ENCODE measurements at regions not wholly inside any gene's neighbourhood (a gene's known extent, or its start where the extent isn't known, plus 50 kb on each side); places are given as distances from the start of the nearest gene placed in this dataset.

DNA sequence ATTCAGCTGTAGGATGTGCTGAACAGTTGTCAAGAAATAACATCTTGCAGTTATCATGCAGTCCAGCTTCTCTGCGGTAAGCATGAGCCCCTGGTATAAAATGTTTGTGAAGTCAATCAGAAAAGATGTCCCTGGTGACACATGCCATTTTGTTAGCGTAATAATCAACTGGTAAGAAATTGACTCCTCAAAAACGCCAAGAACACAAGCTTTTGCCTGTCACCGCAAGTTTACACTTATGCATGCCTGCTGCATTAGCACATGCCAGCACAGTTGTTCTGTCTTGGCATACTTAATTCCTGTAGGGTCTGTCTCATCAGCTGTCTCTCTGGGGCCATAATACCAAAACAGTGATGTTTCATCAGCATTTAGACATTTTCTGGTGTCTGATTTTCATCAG is 524.8 kb upstream of the DSEL start:
- in situ Hi-C loops (cut with HindIII; ENCODE audit: low pct_unique_long_range_greater_than_20kb, low sequenced_read_pairs) (no loop called here), intact Hi-C loops (cut with micrococcal nuclease; ENCODE audit: unreplicated experiment) (no loop called here)
- Histone ChIP-seq H3K36me3 (ENCODE audit: control insufficient read depth, insufficient read depth, low read length) (no peaks in the 10 kb centered on the region), H3K9me3 (ENCODE audit: control insufficient read depth, insufficient read depth, low read depth, low read length) (no peaks in the 10 kb centered on the region), H3K27ac (ENCODE audit: low read length) (no peak overlapping the region), H3K4me1 (ENCODE audit: control insufficient read depth, insufficient read depth, low read length) (no peaks in the 10 kb centered on the region), H3K4me3 (ENCODE audit: low read depth in 2 of 2, low read length in 2 of 2) (no peak overlapping the region), H3K27me3 (ENCODE audit: control insufficient read depth, insufficient read depth, low read length) (no peaks in the 10 kb centered on the region)
- ChIA-PET POLR2A (no interaction called here), CTCF (no interaction called here)
- BruUV-seq (replicated peaks): no TSS peak
- TF ChIP-seq TCF7L2 (IDR thresholded peaks at IDR 0.05; ENCODE audit: low read depth, low read length) (no peak), POLR2AphosphoS5 (IDR thresholded peaks at IDR 0.05; ENCODE audit: low read depth, low read length) (no peak), CTCF (IDR thresholded peaks at IDR 0.05) (no peak), SIN3A (IDR thresholded peaks at IDR 0.05; ENCODE audit: borderline replicate concordance, insufficient read depth, low read depth, low read length) (no peak)
- TF ChIP-seq, protein P1, sequence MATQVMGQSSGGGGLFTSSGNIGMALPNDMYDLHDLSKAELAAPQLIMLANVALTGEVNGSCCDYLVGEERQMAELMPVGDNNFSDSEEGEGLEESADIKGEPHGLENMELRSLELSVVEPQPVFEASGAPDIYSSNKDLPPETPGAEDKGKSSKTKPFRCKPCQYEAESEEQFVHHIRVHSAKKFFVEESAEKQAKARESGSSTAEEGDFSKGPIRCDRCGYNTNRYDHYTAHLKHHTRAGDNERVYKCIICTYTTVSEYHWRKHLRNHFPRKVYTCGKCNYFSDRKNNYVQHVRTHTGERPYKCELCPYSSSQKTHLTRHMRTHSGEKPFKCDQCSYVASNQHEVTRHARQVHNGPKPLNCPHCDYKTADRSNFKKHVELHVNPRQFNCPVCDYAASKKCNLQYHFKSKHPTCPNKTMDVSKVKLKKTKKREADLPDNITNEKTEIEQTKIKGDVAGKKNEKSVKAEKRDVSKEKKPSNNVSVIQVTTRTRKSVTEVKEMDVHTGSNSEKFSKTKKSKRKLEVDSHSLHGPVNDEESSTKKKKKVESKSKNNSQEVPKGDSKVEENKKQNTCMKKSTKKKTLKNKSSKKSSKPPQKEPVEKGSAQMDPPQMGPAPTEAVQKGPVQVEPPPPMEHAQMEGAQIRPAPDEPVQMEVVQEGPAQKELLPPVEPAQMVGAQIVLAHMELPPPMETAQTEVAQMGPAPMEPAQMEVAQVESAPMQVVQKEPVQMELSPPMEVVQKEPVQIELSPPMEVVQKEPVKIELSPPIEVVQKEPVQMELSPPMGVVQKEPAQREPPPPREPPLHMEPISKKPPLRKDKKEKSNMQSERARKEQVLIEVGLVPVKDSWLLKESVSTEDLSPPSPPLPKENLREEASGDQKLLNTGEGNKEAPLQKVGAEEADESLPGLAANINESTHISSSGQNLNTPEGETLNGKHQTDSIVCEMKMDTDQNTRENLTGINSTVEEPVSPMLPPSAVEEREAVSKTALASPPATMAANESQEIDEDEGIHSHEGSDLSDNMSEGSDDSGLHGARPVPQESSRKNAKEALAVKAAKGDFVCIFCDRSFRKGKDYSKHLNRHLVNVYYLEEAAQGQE (IDR thresholded peaks at IDR 0.05; ENCODE audit: insufficient read depth in 1 of 2, low read depth in 2 of 2, low read length in 1 of 2): no peak
- ATAC-seq (no peak), DNase-seq (ENCODE audit: low read depth, low spot score) (no peak)

GRCh38 chr18:68040198-68040597 is 523.7 kb upstream of the DSEL start:
- no TSS peak for BruUV-seq (replicated peaks)
- intact Hi-C loops (cut with micrococcal nuclease; ENCODE audit: unreplicated experiment): no loop called here
- H3K27me3 ChIP-seq (ENCODE audit: control insufficient read depth, insufficient read depth, low read length): no peaks in the 10 kb centered on the region
- H3K4me3 ChIP-seq (ENCODE audit: low read depth in 2 of 2, low read length in 2 of 2): no peak overlapping the region
- no peaks in the 10 kb centered on the region for H3K9me3 ChIP-seq (ENCODE audit: control insufficient read depth, insufficient read depth, low read depth, low read length)
- no peak for ATAC-seq
- TF ChIP-seq POLR2AphosphoS5 (IDR thresholded peaks at IDR 0.05; ENCODE audit: low read depth, low read length): no peak
- TF ChIP-seq CTCF (IDR thresholded peaks at IDR 0.05): no peak
- TF ChIP-seq TCF7L2 (IDR thresholded peaks at IDR 0.05; ENCODE audit: low read depth, low read length): no peak
- no peak for TF ChIP-seq SIN3A (IDR thresholded peaks at IDR 0.05; ENCODE audit: borderline replicate concordance, insufficient read depth, low read depth, low read length)
- H3K4me1 ChIP-seq (ENCODE audit: control insufficient read depth, insufficient read depth, low read length): no peaks in the 10 kb centered on the region
- POLR2A ChIA-PET: no interaction called here
- no peak overlapping the region for H3K27ac ChIP-seq (ENCODE audit: low read length)
- in situ Hi-C loops (cut with HindIII; ENCODE audit: low pct_unique_long_range_greater_than_20kb, low sequenced_read_pairs): no loop called here
- CTCF ChIA-PET: no interaction called here
- no peaks in the 10 kb centered on the region for H3K36me3 ChIP-seq (ENCODE audit: control insufficient read depth, insufficient read depth, low read length)
- DNase-seq (ENCODE audit: low read depth, low spot score): no peak
